NB4 (cell line): ENCODE measurements at regions not wholly inside any gene's neighbourhood (a gene's known extent, or its start where the extent isn't known, plus 50 kb on each side); places are given as distances from the start of the nearest gene placed in this dataset.
"Not testable (repeated sequence)": the region's sequence is repeated elsewhere in the genome, so short reads cannot be mapped to it uniquely, and the experiment has no call there.

Experiments used
- DNase-seq: peaks from one replicate; pipeline ENCODE4 v3.0.0; 2010; ENCODE audit warnings: low read depth
- H3K4me3 ChIP-seq: one replicate; pipeline ENCODE4 v1.5.1; 2011; ENCODE audit warnings: mild to moderate bottlenecking, low read depth, low read length, moderate library complexity
- CTCF ChIP-seq: IDR thresholded peaks from one replicate; pipeline ENCODE4 v1.5.1; 2012; ENCODE audit warnings: low read depth, low read length
- MAX ChIP-seq: IDR thresholded peaks from 2 replicates; pipeline ENCODE4 v1.6.1; 2011; ENCODE audit warnings: low read depth, low read length
- MYC ChIP-seq: IDR thresholded peaks from 2 replicates; pipeline ENCODE4 v1.6.1; 2011; ENCODE audit warnings: low read depth, low read length
- POLR2A ChIP-seq: IDR thresholded peaks from 2 replicates; pipeline ENCODE4 v1.6.1; 2011; ENCODE audit warnings: mild to moderate bottlenecking; ENCODE audit not compliant: insufficient read length; ENCODE audit errors: extremely low read depth

- no peak overlapping the region for H3K4me3 ChIP-seq
- DNase-seq: no peak
- TF ChIP-seq MYC: no peak
- TF ChIP-seq CTCF: no peak
- no peak for TF ChIP-seq MAX
- no peak for TF ChIP-seq POLR2A
Observed at GRCh38 chrX:7347465-7347864, 199.5 kb upstream of the PUDP start.

GRCh38 chrX:7346021-7346420 lies 198.1 kb upstream of the PUDP start:
- TF ChIP-seq CTCF (no peak), POLR2A (no peak), MAX (no peak), MYC (no peak)
- no peak overlapping the region for H3K4me3 ChIP-seq
- no peak for DNase-seq

GRCh38 chrX:7343181-7343580 lies 195.2 kb upstream of the PUDP start:
- H3K4me3 ChIP-seq: no peak overlapping the region
- DNase-seq: no peak
- TF ChIP-seq CTCF (no peak), MYC (no peak), MAX (no peak), POLR2A (no peak)

- not testable (repeated sequence) for H3K4me3 ChIP-seq, DNase-seq
Observed at GRCh38 chrX:7335816-7336362, 187.9 kb upstream of the PUDP start.

- no peak for DNase-seq
- TF ChIP-seq CTCF (no peak), POLR2A (no peak), MYC (no peak), MAX (no peak)
- H3K4me3 ChIP-seq: no peak overlapping the region
Observed at GRCh38 chrX:7334253-7334935, 186.4 kb upstream of the PUDP start.

GRCh38 chrX:7330971-7331746 lies 183.2 kb upstream of the PUDP start:
- DNase-seq: no peak
- no peak for TF ChIP-seq POLR2A
- TF ChIP-seq MYC: no peak
- TF ChIP-seq MAX: no peak
- TF ChIP-seq CTCF: no peak
- H3K4me3 ChIP-seq: no peak overlapping the region
